ENCODE measurements at regions not wholly inside any gene's neighbourhood (a gene's known extent, or its start where the extent isn't known, plus 50 kb on each side); places are given as distances from the start of the nearest gene placed in this dataset.

GRCh38 chr21:39066829-39067780 is 116.1 kb downstream of the PSMG1 start:
- no peaks in the 10 kb centered on the region for H3K36me3 Mint-ChIP-seq (ENCODE audit: unreplicated experiment)
- peak overlapping the region; percentile 54 for H3K27ac Mint-ChIP-seq (ENCODE audit: unreplicated experiment)
- H3K27me3 Mint-ChIP-seq (ENCODE audit: unreplicated experiment): no peaks in the 10 kb centered on the region
- no peak for DNase-seq (ENCODE audit: extremely low spot score, unreplicated experiment)
- H3K4me1 Mint-ChIP-seq (ENCODE audit: unreplicated experiment): peaks cover 29% of the 10 kb centered on the region
- H3K4me3 Mint-ChIP-seq (ENCODE audit: unreplicated experiment): no peak overlapping the region
- H3K9me3 Mint-ChIP-seq (ENCODE audit: unreplicated experiment): peaks cover 16% of the 10 kb centered on the region
- TF ChIP-seq CTCF (IDR thresholded peaks at IDR 0.05): no peak

GRCh38 chr21:39065917-39066316 is 117.3 kb downstream of the PSMG1 start:
- Mint-ChIP-seq H3K9me3 (ENCODE audit: unreplicated experiment) (peaks cover 16% of the 10 kb centered on the region), H3K4me3 (ENCODE audit: unreplicated experiment) (no peak overlapping the region), H3K27me3 (ENCODE audit: unreplicated experiment) (no peaks in the 10 kb centered on the region), H3K27ac (ENCODE audit: unreplicated experiment) (no peak overlapping the region), H3K4me1 (ENCODE audit: unreplicated experiment) (peaks cover 18% of the 10 kb centered on the region), H3K36me3 (ENCODE audit: unreplicated experiment) (no peaks in the 10 kb centered on the region)
- no peak for TF ChIP-seq CTCF (IDR thresholded peaks at IDR 0.05)
- no peak for DNase-seq (ENCODE audit: extremely low spot score, unreplicated experiment)

- Mint-ChIP-seq H3K9me3 (ENCODE audit: unreplicated experiment) (peaks cover 16% of the 10 kb centered on the region), H3K4me1 (ENCODE audit: unreplicated experiment) (peaks cover 18% of the 10 kb centered on the region), H3K27ac (ENCODE audit: unreplicated experiment) (no peak overlapping the region), H3K4me3 (ENCODE audit: unreplicated experiment) (no peak overlapping the region), H3K27me3 (ENCODE audit: unreplicated experiment) (peaks cover 9% of the 10 kb centered on the region), H3K36me3 (ENCODE audit: unreplicated experiment) (no peaks in the 10 kb centered on the region)
- no peak for DNase-seq (ENCODE audit: extremely low spot score, unreplicated experiment)
- TF ChIP-seq CTCF (IDR thresholded peaks at IDR 0.05): no peak
Measured at GRCh38 chr21:39064325-39065012, 118.8 kb downstream of the PSMG1 start.

GRCh38 chr21:39063517-39063916 is 119.7 kb downstream of the PSMG1 start:
- peaks cover 8% of the 10 kb centered on the region for H3K9me3 Mint-ChIP-seq (ENCODE audit: unreplicated experiment)
- TF ChIP-seq CTCF (IDR thresholded peaks at IDR 0.05): no peak
- H3K4me3 Mint-ChIP-seq (ENCODE audit: unreplicated experiment): no peak overlapping the region
- DNase-seq (ENCODE audit: extremely low spot score, unreplicated experiment): no peak
- H3K27me3 Mint-ChIP-seq (ENCODE audit: unreplicated experiment): peaks cover 9% of the 10 kb centered on the region
- peaks cover 18% of the 10 kb centered on the region for H3K4me1 Mint-ChIP-seq (ENCODE audit: unreplicated experiment)
- H3K27ac Mint-ChIP-seq (ENCODE audit: unreplicated experiment): no peak overlapping the region
- H3K36me3 Mint-ChIP-seq (ENCODE audit: unreplicated experiment): no peaks in the 10 kb centered on the region

GRCh38 chr21:39062196-39062595 is 121.1 kb downstream of the PSMG1 start:
- H3K36me3 Mint-ChIP-seq (ENCODE audit: unreplicated experiment): no peaks in the 10 kb centered on the region
- no peak for TF ChIP-seq CTCF (IDR thresholded peaks at IDR 0.05)
- no peak overlapping the region for H3K27ac Mint-ChIP-seq (ENCODE audit: unreplicated experiment)
- H3K4me1 Mint-ChIP-seq (ENCODE audit: unreplicated experiment): peaks cover 12% of the 10 kb centered on the region
- H3K27me3 Mint-ChIP-seq (ENCODE audit: unreplicated experiment): peaks cover 13% of the 10 kb centered on the region
- DNase-seq (ENCODE audit: extremely low spot score, unreplicated experiment): no peak
- no peak overlapping the region for H3K4me3 Mint-ChIP-seq (ENCODE audit: unreplicated experiment)
- H3K9me3 Mint-ChIP-seq (ENCODE audit: unreplicated experiment): peaks cover 8% of the 10 kb centered on the region

Measured in osteocyte (in vitro differentiated cells).